ENCODE measurements at regions not wholly inside any gene's neighbourhood (a gene's known extent, or its start where the extent isn't known, plus 50 kb on each side); places are given as distances from the start of the nearest gene placed in this dataset.

GRCh38 chr10:124245806-124246440 is 152.5 kb upstream of the CHST15 start:
- Histone ChIP-seq H2AFZ (ENCODE audit: low read depth) (no peak overlapping the region), H3K4me1 (ENCODE audit: low read depth, poor library complexity, severe bottlenecking) (no peaks in the 10 kb centered on the region), H3K79me2 (ENCODE audit: insufficient read depth, low read depth) (no peaks in the 10 kb centered on the region), H3K27me3 (ENCODE audit: insufficient read depth, low read depth) (no peaks in the 10 kb centered on the region), H3K4me2 (no peak overlapping the region), H3K9ac (no peak overlapping the region), H4K20me1 (ENCODE audit: insufficient read depth) (no peaks in the 10 kb centered on the region), H3K36me3 (ENCODE audit: insufficient read depth) (no peaks in the 10 kb centered on the region), H3K4me3 (IDR thresholded peaks at IDR 0.05; ENCODE audit: insufficient read depth, low read depth, low read length) (no peak overlapping the region), H3K27ac (no peak overlapping the region)
- no peak for TF ChIP-seq CTCF (conservative IDR thresholded peaks at IDR 0.05; ENCODE audit: low read depth, low read length)

DNA sequence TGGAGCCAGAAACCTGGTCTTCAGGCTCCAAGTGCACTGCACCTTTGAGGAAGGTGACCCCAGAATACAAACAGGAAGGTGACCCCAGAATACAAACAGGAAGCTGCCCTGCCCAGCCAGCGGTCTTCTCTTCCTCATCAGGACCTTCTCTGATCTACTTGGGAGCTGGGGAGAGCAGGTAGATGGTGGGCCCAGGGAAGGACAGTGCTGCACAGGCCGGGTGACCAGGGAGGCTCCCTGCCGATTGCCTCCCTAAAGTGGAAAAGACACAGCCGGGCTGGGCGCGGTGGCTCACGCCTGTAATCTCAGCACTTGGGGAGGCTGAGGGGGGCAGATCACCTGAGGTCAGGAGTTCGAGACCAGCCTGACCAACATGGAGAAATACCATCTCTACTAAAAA is 151.8 kb upstream of the CHST15 start:
- Histone ChIP-seq H3K27ac (no peak overlapping the region), H3K4me2 (no peak overlapping the region), H3K36me3 (ENCODE audit: insufficient read depth) (no peaks in the 10 kb centered on the region), H3K4me3 (IDR thresholded peaks at IDR 0.05; ENCODE audit: insufficient read depth, low read depth, low read length) (no peak overlapping the region), H3K79me2 (ENCODE audit: insufficient read depth, low read depth) (no peaks in the 10 kb centered on the region), H2AFZ (ENCODE audit: low read depth) (no peak overlapping the region), H4K20me1 (ENCODE audit: insufficient read depth) (no peaks in the 10 kb centered on the region), H3K9ac (no peak overlapping the region), H3K27me3 (ENCODE audit: insufficient read depth, low read depth) (no peaks in the 10 kb centered on the region), H3K4me1 (ENCODE audit: low read depth, poor library complexity, severe bottlenecking) (no peaks in the 10 kb centered on the region)
- no peak for TF ChIP-seq CTCF (conservative IDR thresholded peaks at IDR 0.05; ENCODE audit: low read depth, low read length)

GRCh38 chr10:124244256-124244877 is 151.0 kb upstream of the CHST15 start:
- H3K4me2 ChIP-seq: no peak overlapping the region
- H3K79me2 ChIP-seq (ENCODE audit: insufficient read depth, low read depth): no peaks in the 10 kb centered on the region
- H3K27me3 ChIP-seq (ENCODE audit: insufficient read depth, low read depth): no peaks in the 10 kb centered on the region
- no peak overlapping the region for H2AFZ ChIP-seq (ENCODE audit: low read depth)
- no peak overlapping the region for H3K9ac ChIP-seq
- TF ChIP-seq CTCF (conservative IDR thresholded peaks at IDR 0.05; ENCODE audit: low read depth, low read length): no peak
- no peak overlapping the region for H3K27ac ChIP-seq
- no peak overlapping the region for H3K4me3 ChIP-seq (IDR thresholded peaks at IDR 0.05; ENCODE audit: insufficient read depth, low read depth, low read length)
- H4K20me1 ChIP-seq (ENCODE audit: insufficient read depth): no peaks in the 10 kb centered on the region
- H3K36me3 ChIP-seq (ENCODE audit: insufficient read depth): no peaks in the 10 kb centered on the region
- H3K4me1 ChIP-seq (ENCODE audit: low read depth, poor library complexity, severe bottlenecking): no peaks in the 10 kb centered on the region

- Histone ChIP-seq H3K36me3 (ENCODE audit: insufficient read depth) (no peaks in the 10 kb centered on the region), H3K4me3 (IDR thresholded peaks at IDR 0.05; ENCODE audit: insufficient read depth, low read depth, low read length) (no peak overlapping the region), H4K20me1 (ENCODE audit: insufficient read depth) (no peaks in the 10 kb centered on the region), H3K4me1 (ENCODE audit: low read depth, poor library complexity, severe bottlenecking) (no peaks in the 10 kb centered on the region), H2AFZ (ENCODE audit: low read depth) (no peak overlapping the region), H3K4me2 (no peak overlapping the region), H3K79me2 (ENCODE audit: insufficient read depth, low read depth) (no peaks in the 10 kb centered on the region), H3K27me3 (ENCODE audit: insufficient read depth, low read depth) (no peaks in the 10 kb centered on the region), H3K9ac (no peak overlapping the region), H3K27ac (no peak overlapping the region)
- TF ChIP-seq CTCF (conservative IDR thresholded peaks at IDR 0.05; ENCODE audit: low read depth, low read length): no peak
Observed at GRCh38 chr10:124243702-124244121, 150.3 kb upstream of the CHST15 start.

All from KMS-11 (cell line).